T-helper 2 cell treated with Interferon-gamma antibody and Interleukin-4, amounts not matched to agents 5 μg/mL and 100 μg/mL, for 36 hours (primary cell): ENCODE measurements at regions not wholly inside any gene's neighbourhood (a gene's known extent, or its start where the extent isn't known, plus 50 kb on each side); places are given as distances from the start of the nearest gene placed in this dataset.

ENCODE experiments used
- DNase-seq: peaks from one replicate; pipeline ENCODE4 v3.0.0; 2021; ENCODE audit warnings: low spot score
- H3K27ac Mint-ChIP-seq: one replicate; pipeline ENCODE4 v1.8.0; 2021; ENCODE audit warnings: mild to moderate bottlenecking, mixed read lengths
- H3K27me3 Mint-ChIP-seq: one replicate; pipeline ENCODE4 v1.8.0; 2021; ENCODE audit warnings: low read depth, mixed read lengths
- H3K36me3 Mint-ChIP-seq: one replicate; pipeline ENCODE4 v1.8.0; 2021; ENCODE audit warnings: low read depth, mixed read lengths
- H3K4me1 Mint-ChIP-seq: one replicate; pipeline ENCODE4 v1.8.0; 2021; ENCODE audit warnings: low read depth, mixed read lengths
- H3K4me3 Mint-ChIP-seq: one replicate; pipeline ENCODE4 v1.8.0; 2022; ENCODE audit warnings: mild to moderate bottlenecking, moderate library complexity, mixed read lengths
- H3K9me3 Mint-ChIP-seq: one replicate; pipeline ENCODE4 v1.8.0; 2021; ENCODE audit warnings: mixed read lengths

- no peaks in the 10 kb centered on the region for H3K4me1 Mint-ChIP-seq
- H3K4me3 Mint-ChIP-seq, result no peak overlapping the region
- no peak for DNase-seq
- no peaks in the 10 kb centered on the region for H3K36me3 Mint-ChIP-seq
- H3K27me3 Mint-ChIP-seq, result no peaks in the 10 kb centered on the region
- H3K27ac Mint-ChIP-seq, result no peak overlapping the region
- no peaks in the 10 kb centered on the region for H3K9me3 Mint-ChIP-seq
These were observed 135.3 kb upstream of the GLI2 start for GRCh38 chr2:120600335-120600734.

GRCh38 chr2:120600786-120601185 is 134.9 kb upstream of the GLI2 start:
- H3K9me3 Mint-ChIP-seq, result no peaks in the 10 kb centered on the region
- no peaks in the 10 kb centered on the region for H3K27me3 Mint-ChIP-seq
- H3K36me3 Mint-ChIP-seq, result no peaks in the 10 kb centered on the region
- no peak for DNase-seq
- no peaks in the 10 kb centered on the region for H3K4me1 Mint-ChIP-seq
- no peak overlapping the region for H3K27ac Mint-ChIP-seq
- no peak overlapping the region for H3K4me3 Mint-ChIP-seq

- no peak overlapping the region for H3K4me3 Mint-ChIP-seq
- no peaks in the 10 kb centered on the region for H3K4me1 Mint-ChIP-seq
- no peaks in the 10 kb centered on the region for H3K27me3 Mint-ChIP-seq
- no peak overlapping the region for H3K27ac Mint-ChIP-seq
- DNase-seq, result no peak
- H3K36me3 Mint-ChIP-seq, result no peaks in the 10 kb centered on the region
- no peaks in the 10 kb centered on the region for H3K9me3 Mint-ChIP-seq
These were observed 134.1 kb upstream of the GLI2 start for GRCh38 chr2:120601566-120601965.

GRCh38 chr2:120602251-120602650 is 133.4 kb upstream of the GLI2 start:
- no peak for DNase-seq

GRCh38 chr2:120604767-120605166 is 130.9 kb upstream of the GLI2 start:
- Mint-ChIP-seq H3K9me3 (no peaks in the 10 kb centered on the region), H3K36me3 (no peaks in the 10 kb centered on the region), H3K27me3 (no peaks in the 10 kb centered on the region), H3K4me1 (no peaks in the 10 kb centered on the region), H3K27ac (no peak overlapping the region), H3K4me3 (no peak overlapping the region)
- no peak for DNase-seq

More at GRCh38 chr2:120602251-120602650, 133.4 kb upstream of the GLI2 start:
- Mint-ChIP-seq H3K27me3 (no peaks in the 10 kb centered on the region), H3K36me3 (no peaks in the 10 kb centered on the region), H3K4me1 (no peaks in the 10 kb centered on the region), H3K9me3 (no peaks in the 10 kb centered on the region), H3K27ac (no peak overlapping the region), H3K4me3 (no peak overlapping the region)

DNA sequence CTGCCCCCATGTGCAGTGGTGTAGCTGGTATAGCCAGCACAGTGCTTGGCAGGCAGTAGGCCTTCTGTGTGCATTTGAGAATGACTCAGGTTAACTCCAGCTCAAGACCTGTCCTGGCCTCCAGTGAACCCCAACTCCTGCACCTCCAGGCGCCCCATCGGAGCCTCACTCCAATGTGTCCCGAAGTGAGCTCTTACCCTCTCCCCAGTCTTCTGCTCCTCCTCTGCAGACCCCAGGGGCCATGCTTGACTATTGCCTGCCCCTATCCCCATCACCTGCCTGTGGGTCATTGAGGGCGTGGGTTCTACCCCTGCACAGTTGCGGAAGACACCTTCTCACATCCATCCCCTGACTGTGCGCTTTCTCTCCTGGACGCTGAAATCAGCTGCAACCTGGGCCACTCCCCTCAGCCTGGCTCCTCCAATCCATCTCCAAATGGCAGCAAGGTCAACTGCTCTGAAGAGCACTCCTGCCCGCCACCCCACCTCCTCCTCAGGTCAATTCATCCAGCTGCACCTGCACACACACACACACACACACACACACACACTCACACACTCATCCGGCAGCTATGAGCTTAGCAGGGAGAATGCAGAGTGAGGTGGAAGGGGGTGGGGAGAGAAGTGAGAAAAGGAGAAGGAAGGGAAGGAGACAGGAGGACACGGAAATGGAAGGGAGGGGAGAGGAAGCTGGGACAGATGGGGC is 130.3 kb upstream of the GLI2 start:
- no peak overlapping the region for H3K4me3 Mint-ChIP-seq
- no peaks in the 10 kb centered on the region for H3K27me3 Mint-ChIP-seq
- no peak for DNase-seq
- H3K27ac Mint-ChIP-seq, result no peak overlapping the region
- H3K36me3 Mint-ChIP-seq, result no peaks in the 10 kb centered on the region
- H3K4me1 Mint-ChIP-seq, result no peaks in the 10 kb centered on the region
- no peaks in the 10 kb centered on the region for H3K9me3 Mint-ChIP-seq

GRCh38 chr2:120606280-120606679 is 129.4 kb upstream of the GLI2 start:
- H3K36me3 Mint-ChIP-seq, result no peaks in the 10 kb centered on the region
- DNase-seq, result no peak
- H3K27me3 Mint-ChIP-seq, result no peaks in the 10 kb centered on the region
- H3K27ac Mint-ChIP-seq, result no peak overlapping the region
- H3K9me3 Mint-ChIP-seq, result no peaks in the 10 kb centered on the region
- H3K4me3 Mint-ChIP-seq, result no peak overlapping the region
- H3K4me1 Mint-ChIP-seq, result no peaks in the 10 kb centered on the region

DNA sequence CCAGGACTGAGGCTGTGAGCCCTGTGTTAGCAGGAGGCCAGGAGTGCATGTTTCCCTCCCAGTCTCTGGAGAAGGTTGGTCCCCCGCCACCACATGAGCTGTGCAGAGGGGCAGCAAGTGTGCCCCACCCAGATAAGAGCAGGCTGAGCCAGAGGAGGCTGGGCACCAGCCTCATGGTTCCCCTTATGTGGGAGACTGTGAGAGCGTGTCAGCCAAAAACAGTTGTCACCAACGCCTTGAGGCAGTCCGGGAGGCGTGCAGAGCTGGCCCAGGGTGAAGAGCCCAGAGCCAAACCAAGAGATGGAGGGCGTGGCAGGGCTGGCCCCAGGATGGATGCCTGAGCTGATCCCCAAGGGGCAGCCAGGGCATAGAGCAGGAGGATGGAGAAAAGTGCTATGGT is 128.7 kb upstream of the GLI2 start:
- DNase-seq, result no peak

DNA sequence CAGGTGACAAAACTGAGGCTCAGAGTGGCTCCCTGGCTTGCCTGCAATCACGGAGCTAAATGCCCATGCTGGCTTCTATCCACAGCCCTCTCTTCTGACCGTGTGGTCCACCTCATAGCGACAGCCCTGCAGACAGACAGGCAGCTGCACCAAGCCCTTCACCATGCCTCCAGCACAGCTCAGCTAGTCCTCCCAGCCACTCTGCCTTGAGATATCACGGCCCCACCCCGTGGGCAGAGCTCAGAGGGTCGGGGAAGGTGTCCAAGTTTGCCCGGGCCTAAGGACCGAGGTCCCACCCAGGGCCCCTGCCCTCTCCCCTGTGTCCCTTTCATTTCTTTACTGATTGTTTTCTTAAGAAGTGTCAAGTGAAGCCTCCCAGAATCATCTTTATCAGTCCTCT is 128.2 kb upstream of the GLI2 start:
- no peaks in the 10 kb centered on the region for H3K9me3 Mint-ChIP-seq
- DNase-seq, result no peak
- no peaks in the 10 kb centered on the region for H3K27me3 Mint-ChIP-seq
- no peaks in the 10 kb centered on the region for H3K36me3 Mint-ChIP-seq
- no peaks in the 10 kb centered on the region for H3K4me1 Mint-ChIP-seq
- no peak overlapping the region for H3K4me3 Mint-ChIP-seq
- H3K27ac Mint-ChIP-seq, result no peak overlapping the region

More for the DNA sequence above, 128.7 kb upstream of the GLI2 start:
- Mint-ChIP-seq H3K27me3 (no peaks in the 10 kb centered on the region), H3K27ac (no peak overlapping the region), H3K36me3 (no peaks in the 10 kb centered on the region), H3K9me3 (no peaks in the 10 kb centered on the region), H3K4me1 (no peaks in the 10 kb centered on the region), H3K4me3 (no peak overlapping the region)

DNA sequence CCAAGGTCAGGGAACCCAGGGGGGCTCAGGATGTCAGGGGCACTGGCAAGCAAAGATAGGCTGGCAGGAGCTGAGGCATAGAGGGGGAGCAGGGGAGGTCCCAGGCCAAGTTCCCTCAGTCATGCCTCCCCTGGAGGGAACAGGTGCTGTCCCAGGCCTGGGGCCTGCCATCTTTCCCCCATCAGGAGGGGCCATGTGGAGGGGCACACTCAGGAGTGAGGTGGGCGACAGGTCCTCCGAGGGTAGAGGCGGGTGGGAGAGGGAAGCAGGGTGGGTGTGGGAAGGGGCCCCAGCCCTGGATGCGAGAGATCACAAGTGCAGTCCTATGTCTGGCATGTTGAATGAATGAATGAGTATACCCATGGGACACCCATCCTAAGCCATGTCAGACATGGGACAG is 127.7 kb upstream of the GLI2 start:
- no peak overlapping the region for H3K27ac Mint-ChIP-seq
- H3K9me3 Mint-ChIP-seq, result no peaks in the 10 kb centered on the region
- no peaks in the 10 kb centered on the region for H3K27me3 Mint-ChIP-seq
- H3K36me3 Mint-ChIP-seq, result no peaks in the 10 kb centered on the region
- DNase-seq, result no peak
- H3K4me3 Mint-ChIP-seq, result no peak overlapping the region
- no peaks in the 10 kb centered on the region for H3K4me1 Mint-ChIP-seq

- Mint-ChIP-seq H3K36me3 (no peaks in the 10 kb centered on the region), H3K27ac (no peak overlapping the region), H3K9me3 (no peaks in the 10 kb centered on the region), H3K27me3 (no peaks in the 10 kb centered on the region), H3K4me1 (no peaks in the 10 kb centered on the region), H3K4me3 (no peak overlapping the region)
- no peak for DNase-seq
These were observed 125.8 kb upstream of the GLI2 start for GRCh38 chr2:120609826-120610395.

DNA sequence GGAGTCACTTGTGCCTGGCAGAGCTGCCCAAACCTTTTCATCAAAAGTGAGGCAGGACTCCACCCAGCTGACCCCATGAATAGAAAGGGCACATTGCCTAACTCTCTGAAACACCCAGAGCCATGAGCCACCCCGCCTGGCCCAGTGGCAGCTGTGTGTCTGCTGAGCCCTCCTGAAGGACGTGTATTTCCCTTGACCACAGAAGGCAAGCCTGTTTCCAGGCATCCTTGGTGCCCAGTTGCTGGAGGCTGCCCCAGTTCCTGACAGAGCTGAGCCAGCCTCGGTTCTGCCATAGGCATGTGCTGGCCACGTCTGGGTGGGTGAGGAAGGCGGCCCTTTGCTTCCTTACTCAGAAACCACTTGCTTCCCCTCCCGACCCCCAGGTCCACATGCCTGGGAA is 124.7 kb upstream of the GLI2 start:
- Mint-ChIP-seq H3K36me3 (no peaks in the 10 kb centered on the region), H3K9me3 (no peaks in the 10 kb centered on the region), H3K27me3 (no peaks in the 10 kb centered on the region), H3K4me3 (no peak overlapping the region), H3K4me1 (no peaks in the 10 kb centered on the region), H3K27ac (no peak overlapping the region)
- DNase-seq, result no peak

GRCh38 chr2:120611961-120612360 is 123.7 kb upstream of the GLI2 start:
- no peaks in the 10 kb centered on the region for H3K27me3 Mint-ChIP-seq
- H3K9me3 Mint-ChIP-seq, result no peaks in the 10 kb centered on the region
- H3K4me1 Mint-ChIP-seq, result no peaks in the 10 kb centered on the region
- H3K4me3 Mint-ChIP-seq, result no peak overlapping the region
- no peak overlapping the region for H3K27ac Mint-ChIP-seq
- no peak for DNase-seq
- no peaks in the 10 kb centered on the region for H3K36me3 Mint-ChIP-seq

DNA sequence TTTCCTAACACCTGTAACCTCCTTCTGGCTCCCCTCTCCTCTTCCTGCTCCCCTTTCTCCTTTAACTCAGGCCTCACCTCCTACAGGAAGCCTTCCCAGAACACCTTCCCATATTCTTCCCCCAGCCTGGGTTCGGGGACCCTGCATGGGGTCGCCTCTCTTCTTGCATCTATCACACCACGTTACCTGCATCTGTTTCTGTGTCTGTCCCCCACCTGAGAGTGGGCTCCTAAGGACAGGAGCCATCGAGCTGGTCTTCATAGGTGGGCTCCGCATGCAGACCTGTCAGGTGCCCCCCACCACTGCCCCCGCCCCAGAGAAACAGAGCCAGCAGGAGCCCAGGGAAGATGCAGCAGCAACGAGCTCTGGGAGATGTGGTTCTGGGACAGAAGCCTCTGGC is 123.2 kb upstream of the GLI2 start:
- no peaks in the 10 kb centered on the region for H3K4me1 Mint-ChIP-seq
- no peaks in the 10 kb centered on the region for H3K9me3 Mint-ChIP-seq
- DNase-seq, result no peak
- no peaks in the 10 kb centered on the region for H3K27me3 Mint-ChIP-seq
- H3K36me3 Mint-ChIP-seq, result no peaks in the 10 kb centered on the region
- no peak overlapping the region for H3K4me3 Mint-ChIP-seq
- no peak overlapping the region for H3K27ac Mint-ChIP-seq

GRCh38 chr2:120612931-120613330 is 122.7 kb upstream of the GLI2 start:
- Mint-ChIP-seq H3K4me3 (no peak overlapping the region), H3K9me3 (no peaks in the 10 kb centered on the region), H3K36me3 (no peaks in the 10 kb centered on the region), H3K4me1 (no peaks in the 10 kb centered on the region), H3K27me3 (no peaks in the 10 kb centered on the region), H3K27ac (no peak overlapping the region)
- DNase-seq, result no peak
